Stimulated activated effector memory CD8-positive, alpha-beta T cell treated with anti-CD3 and anti-CD28 coated beads, Interleukin-12 subunit alpha, Interleukin-12 subunit beta, amount 100 ng/mL, for 72 hours (primary cell): ENCODE measurements at regions not wholly inside any gene's neighbourhood (a gene's known extent, or its start where the extent isn't known, plus 50 kb on each side); places are given as distances from the start of the nearest gene placed in this dataset.

Source experiments
- ATAC-seq: fragments of 150-1000 bp; cut with Tn5 transposase; 2 replicates; pipeline ENCODE4 v1.10.0; 2021
- DNase-seq, 2 donors: peaks; one replicate each; pipeline ENCODE4 v3.0.0; 2021 to 2022; ENCODE audit warnings: low spot score in 2 of 2
- H3K27ac Mint-ChIP-seq: one replicate; pipeline ENCODE4 v1.8.0; 2022; ENCODE audit warnings: mild to moderate bottlenecking, mixed read lengths
- H3K36me3 Mint-ChIP-seq: one replicate; pipeline ENCODE4 v1.8.0; 2022; ENCODE audit warnings: mild to moderate bottlenecking, mixed read lengths
- H3K4me1 Mint-ChIP-seq: one replicate; pipeline ENCODE4 v1.8.0; 2022; ENCODE audit warnings: mixed read lengths
- H3K4me3 Mint-ChIP-seq: one replicate; pipeline ENCODE4 v1.8.0; 2022; ENCODE audit warnings: mild to moderate bottlenecking, mixed read lengths
- H3K9me3 Mint-ChIP-seq: one replicate; pipeline ENCODE4 v1.8.0; 2022; ENCODE audit warnings: mixed read lengths

- ATAC-seq (no peak), DNase-seq (no peak)
- H3K36me3 Mint-ChIP-seq: no peaks in the 10 kb centered on the region
- H3K4me3 Mint-ChIP-seq: no peak overlapping the region
- H3K4me1 Mint-ChIP-seq: no peaks in the 10 kb centered on the region
- no peaks in the 10 kb centered on the region for H3K9me3 Mint-ChIP-seq
- H3K27ac Mint-ChIP-seq: no peak overlapping the region
These were observed 153.9 kb downstream of the TEX29 start for GRCh38 chr13:111474136-111475002.

- Mint-ChIP-seq H3K9me3 (no peaks in the 10 kb centered on the region), H3K4me3 (no peak overlapping the region), H3K36me3 (no peaks in the 10 kb centered on the region), H3K27ac (no peak overlapping the region), H3K4me1 (no peaks in the 10 kb centered on the region)
- no peak for DNase-seq
- no peak for ATAC-seq
These were observed 155.0 kb downstream of the TEX29 start for GRCh38 chr13:111475488-111475887.

GRCh38 chr13:111476197-111476596 is 155.8 kb downstream of the TEX29 start:
- ATAC-seq: no peak
- Mint-ChIP-seq H3K27ac (no peak overlapping the region), H3K4me1 (no peaks in the 10 kb centered on the region), H3K4me3 (no peak overlapping the region), H3K9me3 (no peaks in the 10 kb centered on the region), H3K36me3 (no peaks in the 10 kb centered on the region)
- DNase-seq: no peak

DNA sequence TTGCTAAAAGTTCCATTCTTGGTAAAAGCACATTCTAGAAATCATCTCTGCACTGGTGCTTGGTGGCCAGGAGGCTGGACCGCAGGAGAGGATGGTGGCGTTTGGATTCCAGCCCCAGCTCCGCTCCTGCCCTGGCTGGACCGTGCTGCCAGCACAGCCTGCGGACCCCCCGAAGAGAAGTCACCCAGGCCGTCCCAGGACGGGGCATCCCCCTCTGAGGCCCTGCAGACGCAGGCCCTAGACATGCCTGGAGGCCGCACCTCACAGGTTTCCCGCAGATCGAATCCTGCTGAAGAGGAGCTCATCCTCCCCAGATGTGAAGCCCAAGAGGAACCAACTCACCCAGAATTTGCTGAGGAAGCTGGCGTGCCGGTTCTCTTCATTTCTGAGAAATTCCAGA is 159.0 kb downstream of the TEX29 start:
- Mint-ChIP-seq H3K4me1 (no peaks in the 10 kb centered on the region), H3K27ac (no peak overlapping the region), H3K9me3 (no peaks in the 10 kb centered on the region), H3K36me3 (no peaks in the 10 kb centered on the region), H3K4me3 (no peak overlapping the region)
- DNase-seq: no peak
- ATAC-seq: no peak

- ATAC-seq (peak; percentile 3), DNase-seq (no peak)
- H3K4me1 Mint-ChIP-seq: no peaks in the 10 kb centered on the region
- H3K9me3 Mint-ChIP-seq: no peaks in the 10 kb centered on the region
- H3K36me3 Mint-ChIP-seq: no peaks in the 10 kb centered on the region
- H3K4me3 Mint-ChIP-seq: no peak overlapping the region
- H3K27ac Mint-ChIP-seq: no peak overlapping the region
These were observed 160.1 kb downstream of the TEX29 start for GRCh38 chr13:111480503-111480902.

DNA sequence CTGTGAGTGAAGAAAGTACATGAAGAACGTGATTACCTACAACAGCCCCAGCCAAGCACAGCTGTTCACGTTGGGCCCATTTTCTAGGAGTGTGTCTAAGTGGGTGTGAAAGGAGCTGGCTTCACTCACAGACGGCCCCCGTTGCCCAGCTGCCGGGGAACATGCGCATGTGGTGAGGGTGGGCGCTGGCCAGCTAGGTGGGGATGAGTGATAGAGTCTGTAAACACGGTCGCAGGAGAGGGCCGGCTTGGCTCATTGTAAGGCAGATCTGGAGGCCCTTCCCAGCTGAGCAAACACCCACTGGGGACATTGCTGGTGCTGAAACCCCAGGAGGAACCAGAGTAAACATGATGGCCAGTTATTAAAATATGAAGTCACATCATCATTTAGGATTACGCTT is 160.5 kb downstream of the TEX29 start:
- DNase-seq: no peak
- Mint-ChIP-seq H3K9me3 (no peaks in the 10 kb centered on the region), H3K36me3 (no peaks in the 10 kb centered on the region), H3K4me3 (no peak overlapping the region), H3K4me1 (no peaks in the 10 kb centered on the region), H3K27ac (no peak overlapping the region)
- peak; percentile 6 for ATAC-seq

DNA sequence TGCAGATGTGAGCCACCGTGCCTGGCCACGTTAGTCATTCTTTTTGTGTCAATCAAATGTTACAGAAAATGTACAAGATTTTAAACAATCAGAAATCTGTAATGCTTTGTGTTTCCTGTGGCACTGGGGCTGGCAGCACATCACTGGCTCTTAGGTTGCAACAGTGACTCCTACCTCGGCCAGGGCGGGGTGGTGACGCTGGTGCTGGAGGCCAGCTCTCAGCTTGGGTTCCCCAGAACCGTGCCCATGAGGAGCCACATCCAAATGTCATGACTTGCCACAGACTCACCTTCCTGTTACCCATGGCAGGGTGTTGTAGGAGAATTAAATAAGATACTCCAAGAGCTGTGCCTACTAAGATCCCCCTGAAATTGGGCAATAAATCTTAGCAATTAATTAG is 161.7 kb downstream of the TEX29 start:
- Mint-ChIP-seq H3K9me3 (no peaks in the 10 kb centered on the region), H3K27ac (no peak overlapping the region), H3K36me3 (no peaks in the 10 kb centered on the region), H3K4me3 (no peak overlapping the region), H3K4me1 (no peaks in the 10 kb centered on the region)
- no peak for DNase-seq
- ATAC-seq: no peak

DNA sequence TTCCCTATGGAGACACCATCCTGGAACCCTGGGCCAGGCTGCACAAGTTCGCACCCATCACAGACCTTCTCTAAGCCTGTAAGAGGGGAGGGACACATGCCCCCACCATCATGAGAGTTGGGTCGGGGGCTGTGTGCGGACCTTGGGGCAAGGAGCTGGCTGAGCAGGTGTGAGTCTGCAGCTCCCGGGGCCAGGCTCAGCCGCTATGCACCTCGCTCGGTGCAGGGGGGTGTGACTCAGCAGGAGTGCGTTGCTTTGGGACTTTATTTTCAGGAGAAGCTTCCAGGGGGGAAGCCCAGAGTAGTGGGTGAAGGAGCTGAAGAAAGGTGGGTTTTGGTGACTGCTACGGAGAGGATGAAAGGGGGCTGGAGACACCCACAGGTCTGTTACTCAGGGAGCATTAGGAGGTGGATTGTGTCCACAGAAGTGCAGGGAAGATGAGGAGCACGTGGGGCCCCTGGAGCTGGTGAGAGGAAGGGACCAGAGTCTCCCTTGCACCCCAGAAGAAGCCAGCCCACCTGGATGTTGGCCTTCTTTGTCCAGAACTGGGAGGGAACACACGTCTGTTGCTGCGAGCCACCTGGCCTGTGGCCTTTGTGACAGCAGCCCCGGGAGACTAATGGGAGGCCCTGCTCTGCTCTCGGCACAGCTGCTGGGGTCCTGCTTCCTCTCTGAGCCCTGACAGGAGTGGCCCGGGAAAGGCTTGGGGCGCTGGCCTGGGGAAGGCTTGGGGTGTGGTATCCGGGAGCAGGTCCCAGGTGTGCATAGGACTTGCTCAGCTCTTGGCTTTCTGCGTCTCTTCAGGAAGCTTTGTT is 162.6 kb downstream of the TEX29 start:
- H3K27ac Mint-ChIP-seq: no peak overlapping the region
- H3K4me3 Mint-ChIP-seq: no peak overlapping the region
- no peak for DNase-seq
- no peaks in the 10 kb centered on the region for H3K4me1 Mint-ChIP-seq
- H3K36me3 Mint-ChIP-seq: no peaks in the 10 kb centered on the region
- no peaks in the 10 kb centered on the region for H3K9me3 Mint-ChIP-seq
- ATAC-seq: no peak

DNA sequence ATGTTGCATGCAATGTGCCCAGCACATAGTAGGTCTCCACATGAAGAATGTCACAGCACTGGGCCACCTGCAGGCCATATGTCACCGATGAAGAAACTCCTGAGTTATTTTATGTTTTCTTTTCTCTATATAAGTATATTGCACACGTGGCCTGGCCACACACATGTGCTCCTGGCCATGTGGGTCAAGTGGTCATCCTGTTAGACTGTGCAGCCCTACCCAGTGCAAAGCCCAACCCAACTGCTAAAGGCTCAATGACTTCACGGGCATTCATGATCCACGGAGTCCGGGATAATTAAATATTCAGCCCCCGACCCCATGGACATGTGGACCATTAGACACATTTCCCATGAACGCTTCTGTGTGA is 163.2 kb downstream of the TEX29 start:
- Mint-ChIP-seq H3K4me3 (no peak overlapping the region), H3K4me1 (no peaks in the 10 kb centered on the region), H3K27ac (no peak overlapping the region), H3K36me3 (no peaks in the 10 kb centered on the region), H3K9me3 (no peaks in the 10 kb centered on the region)
- DNase-seq: no peak
- ATAC-seq: no peak

- H3K36me3 Mint-ChIP-seq: no peaks in the 10 kb centered on the region
- ATAC-seq (no peak), DNase-seq (no peak)
- no peak overlapping the region for H3K27ac Mint-ChIP-seq
- H3K4me1 Mint-ChIP-seq: no peaks in the 10 kb centered on the region
- no peak overlapping the region for H3K4me3 Mint-ChIP-seq
- no peaks in the 10 kb centered on the region for H3K9me3 Mint-ChIP-seq
These were observed 163.9 kb downstream of the TEX29 start for GRCh38 chr13:111484141-111484925.

GRCh38 chr13:111484959-111485358 is 164.5 kb downstream of the TEX29 start:
- ATAC-seq (no peak), DNase-seq (no peak)
- no peaks in the 10 kb centered on the region for H3K9me3 Mint-ChIP-seq
- no peak overlapping the region for H3K4me3 Mint-ChIP-seq
- H3K4me1 Mint-ChIP-seq: no peaks in the 10 kb centered on the region
- H3K36me3 Mint-ChIP-seq: no peaks in the 10 kb centered on the region
- H3K27ac Mint-ChIP-seq: no peak overlapping the region

DNA sequence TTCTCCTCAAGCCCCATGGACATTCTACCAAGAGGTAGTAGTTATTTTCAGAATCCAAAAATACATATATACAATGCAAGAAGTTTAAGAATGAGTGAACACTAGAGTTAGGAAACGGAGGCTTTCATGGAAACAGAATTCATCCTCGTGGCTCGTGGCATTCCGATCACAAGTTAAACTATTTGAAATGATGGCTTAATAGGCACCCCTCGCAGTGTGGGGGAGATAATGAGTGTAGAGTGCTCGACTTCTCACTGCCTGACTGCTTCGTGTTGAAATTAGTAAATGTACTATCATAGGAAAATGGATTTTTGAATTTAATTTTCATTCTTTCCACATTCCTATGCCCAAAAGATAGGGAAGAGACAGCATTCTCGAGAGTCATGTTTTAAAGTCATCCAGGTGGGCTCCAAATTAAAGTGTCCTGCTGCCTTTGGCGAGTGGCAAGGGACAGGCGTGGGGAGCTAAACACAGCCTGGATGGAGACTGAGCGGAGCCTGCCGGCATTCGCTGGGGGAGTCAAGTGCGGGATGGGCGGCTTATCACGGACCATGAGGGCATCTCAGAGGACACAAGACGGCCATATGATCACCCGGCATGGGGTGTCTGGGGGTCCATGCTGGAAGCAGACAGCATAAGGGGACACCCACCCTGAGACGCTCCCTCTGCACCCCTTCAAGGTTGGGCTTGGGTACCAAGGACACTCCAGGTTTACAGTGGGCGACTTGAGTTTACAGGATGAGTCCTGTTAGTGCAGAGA is 165.2 kb downstream of the TEX29 start:
- Mint-ChIP-seq H3K4me3 (no peak overlapping the region), H3K4me1 (no peaks in the 10 kb centered on the region), H3K27ac (no peak overlapping the region), H3K9me3 (no peaks in the 10 kb centered on the region), H3K36me3 (no peaks in the 10 kb centered on the region)
- ATAC-seq (no peak), DNase-seq (no peak)

DNA sequence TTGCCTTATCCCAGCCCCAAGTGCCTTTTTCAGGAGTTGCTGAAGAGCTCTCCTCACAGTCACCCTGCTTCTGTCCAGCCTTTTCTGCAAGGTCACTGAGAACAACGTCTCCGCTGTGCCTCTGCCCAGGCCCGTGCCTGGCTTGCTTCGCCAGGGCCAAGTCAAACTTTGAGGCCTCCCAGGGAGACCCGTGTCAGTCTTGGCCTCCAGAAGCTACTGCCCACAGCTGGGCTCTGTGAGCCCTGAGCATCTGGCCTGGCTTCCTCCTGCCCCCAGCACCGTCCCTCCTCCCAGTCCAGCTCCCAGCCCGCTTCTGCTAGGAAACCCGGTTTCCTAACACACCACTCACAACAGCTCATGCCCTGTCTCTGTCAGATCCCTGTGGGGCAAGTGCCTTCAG is 165.9 kb downstream of the TEX29 start:
- H3K9me3 Mint-ChIP-seq: no peaks in the 10 kb centered on the region
- H3K4me3 Mint-ChIP-seq: no peak overlapping the region
- H3K27ac Mint-ChIP-seq: no peak overlapping the region
- H3K4me1 Mint-ChIP-seq: no peaks in the 10 kb centered on the region
- no peak for DNase-seq
- no peaks in the 10 kb centered on the region for H3K36me3 Mint-ChIP-seq
- no peak for ATAC-seq

GRCh38 chr13:111486801-111487200 is 166.4 kb downstream of the TEX29 start:
- H3K4me1 Mint-ChIP-seq: no peaks in the 10 kb centered on the region
- no peak for ATAC-seq

More at GRCh38 chr13:111486801-111487200, 166.4 kb downstream of the TEX29 start:
- no peak overlapping the region for H3K4me3 Mint-ChIP-seq
- H3K36me3 Mint-ChIP-seq: no peaks in the 10 kb centered on the region
- no peaks in the 10 kb centered on the region for H3K9me3 Mint-ChIP-seq
- DNase-seq: no peak
- no peak overlapping the region for H3K27ac Mint-ChIP-seq
